HG03571 (cell line): ENCODE measurements at regions not wholly inside any gene's neighbourhood (a gene's known extent, or its start where the extent isn't known, plus 50 kb on each side); places are given as distances from the start of the nearest gene placed in this dataset.
"Not testable (repeated sequence)": the region's sequence is repeated elsewhere in the genome, so short reads cannot be mapped to it uniquely, and the experiment has no call there.

Experiments
- ATAC-seq: cut with Tn5 transposase; IDR thresholded peaks from one replicate; pipeline ENCODE4 v1.9.1; 2021; ENCODE audit not compliant: unreplicated experiment

- ATAC-seq, result not testable (repeated sequence)
These were observed 103.1 kb downstream of the CAPZA3 start for GRCh38 chr12:18840997-18841396.

GRCh38 chr12:18849080-18849479, 111.2 kb downstream of the CAPZA3 start:
- ATAC-seq, result no peak

GRCh38 chr12:18849761-18850160, 111.8 kb downstream of the CAPZA3 start:
- ATAC-seq, result no peak

- no peak for ATAC-seq
These were observed 112.8 kb downstream of the CAPZA3 start for GRCh38 chr12:18850752-18851151.

GRCh38 chr12:18851271-18851670, 113.4 kb downstream of the CAPZA3 start:
- ATAC-seq, result no peak

GRCh38 chr12:18853570-18854366, 115.8 kb downstream of the CAPZA3 start:
- no peak for ATAC-seq

GRCh38 chr12:18857656-18858055, 119.7 kb downstream of the CAPZA3 start:
- no peak for ATAC-seq

GRCh38 chr12:18859400-18859799, 121.5 kb downstream of the CAPZA3 start:
- ATAC-seq, result no peak

- ATAC-seq, result no peak
These were observed 123.5 kb downstream of the CAPZA3 start for GRCh38 chr12:18861287-18861858.

- no peak for ATAC-seq
These were observed 126.0 kb downstream of the CAPZA3 start for GRCh38 chr12:18863769-18864500.

GRCh38 chr12:18864900-18865561, 127.1 kb downstream of the CAPZA3 start:
- ATAC-seq, result no peak

GRCh38 chr12:18868717-18869116, 130.8 kb downstream of the CAPZA3 start:
- no peak for ATAC-seq

GRCh38 chr12:18872770-18873169, 134.9 kb downstream of the CAPZA3 start:
- no peak for ATAC-seq

- ATAC-seq, result no peak
These were observed 140.8 kb downstream of the CAPZA3 start for GRCh38 chr12:18878676-18879180.

- ATAC-seq, result no peak
These were observed 144.8 kb downstream of the CAPZA3 start for GRCh38 chr12:18882690-18883089.

- ATAC-seq, result no peak
These were observed 149.0 kb downstream of the CAPZA3 start for GRCh38 chr12:18886962-18887361.

- no peak for ATAC-seq
These were observed 149.4 kb downstream of the CAPZA3 start for GRCh38 chr12:18887368-18887767.

GRCh38 chr12:18888047-18888446, 150.1 kb downstream of the CAPZA3 start:
- no peak for ATAC-seq

GRCh38 chr12:18890621-18891020, 152.7 kb downstream of the CAPZA3 start:
- not testable (repeated sequence) for ATAC-seq

GRCh38 chr12:18895540-18895939, 157.6 kb downstream of the CAPZA3 start:
- no peak for ATAC-seq

GRCh38 chr12:18895946-18896345, 158.0 kb downstream of the CAPZA3 start:
- ATAC-seq, result no peak
